Testis (tissue), 2 donors: ENCODE measurements at regions not wholly inside any gene's neighbourhood (a gene's known extent, or its start where the extent isn't known, plus 50 kb on each side); places are given as distances from the start of the nearest gene placed in this dataset.
"Not testable (repeated sequence)": the region's sequence is repeated elsewhere in the genome, so short reads cannot be mapped to it uniquely, and the experiment has no call there.

ENCODE experiments used
- DNase-seq: peaks from one replicate; pipeline ENCODE4 v3.0.0-alpha.2; 2019
- H3K27ac ChIP-seq, 2 donors: fragments of 200-600 bp; sonication (generic); one replicate each; pipeline ENCODE4 v1.5.1; 2019
- H3K27me3 ChIP-seq: fragments of 200-600 bp; sonication (generic); one replicate; pipeline ENCODE4 v1.5.1; 2019
- H3K36me3 ChIP-seq: fragments of 200-600 bp; sonication (generic); one replicate; pipeline ENCODE4 v1.5.1; 2017; ENCODE audit warnings: low read depth; ENCODE audit errors: missing control alignments
- H3K4me1 ChIP-seq: fragments of 200-600 bp; sonication (generic); one replicate; pipeline ENCODE4 v1.5.1; 2019
- H3K4me3 ChIP-seq, 2 donors: fragments of 200-600 bp; sonication (generic); one replicate each; pipeline ENCODE4 v1.5.1; 2017 to 2019
- H3K9me3 ChIP-seq: fragments of 200-600 bp; sonication (generic); one replicate; pipeline ENCODE4 v1.5.1; 2017
- CTCF ChIP-seq, 3 experiments: fragments of 450-650 bp in 2 of 3; fragments of 200-600 bp in 1 of 3; sonication (generic) in 1 of 3; IDR thresholded peaks; one replicate each; pipeline ENCODE4 v1.5.1; 2016 to 2019; ENCODE audit warnings: antibody characterized with exemption in 3 of 3, mild to moderate bottlenecking in 2 of 3, moderate library complexity in 1 of 3
- POLR2A ChIP-seq: fragments of 450-650 bp; IDR thresholded peaks from one replicate; pipeline ENCODE4 v1.6.1; 2017; ENCODE audit warnings: antibody characterized with exemption, mild to moderate bottlenecking, moderate library complexity
- WGBS, 2 donors: methylation state at CpG; one replicate each; pipeline ENCODE4 v1.1.5; 2018; 5-methylcytosine and 5-hydroxymethylcytosine counted together
- intact Hi-C: fragments of 100-400 bp; cut with DNase I; formaldehyde crosslinking; loops from one replicate; pipeline ENCODE4 v1.15.1; 2023; ENCODE audit warnings: low total_unique reads

- Histone ChIP-seq H3K36me3 (no peaks in the 10 kb centered on the region), H3K27me3 (no peaks in the 10 kb centered on the region), H3K27ac (no peak overlapping the region), H3K4me1 (no peaks in the 10 kb centered on the region), H3K9me3 (no peaks in the 10 kb centered on the region), H3K4me3 (no peak overlapping the region)
- WGBS, 2 donors, result 68 to 73% methylated on average over 2 of the region's 2 CpGs
- intact Hi-C loops, result no loop called here
- no peak for DNase-seq
- TF ChIP-seq POLR2A (no peak), CTCF (IDR thresholded peaks at IDR 0.05) (no peak)
These were observed 267.3 kb downstream of the EN1 start for GRCh38 chr2:118580107-118580506.

- H3K4me3 ChIP-seq, result no peak overlapping the region
- DNase-seq, result no peak
- H3K36me3 ChIP-seq, result no peaks in the 10 kb centered on the region
- no peaks in the 10 kb centered on the region for H3K27me3 ChIP-seq
- intact Hi-C loops, result no loop called here
- WGBS, 2 donors, result 67 to 68% methylated on average over 2 of the region's 2 CpGs
- no peaks in the 10 kb centered on the region for H3K4me1 ChIP-seq
- TF ChIP-seq CTCF (IDR thresholded peaks at IDR 0.05) (no peak), POLR2A (no peak)
- H3K27ac ChIP-seq, result no peak overlapping the region
- H3K9me3 ChIP-seq, result no peaks in the 10 kb centered on the region
These were observed 270.2 kb downstream of the EN1 start for GRCh38 chr2:118577202-118577601.

GRCh38 chr2:118576109-118576855 lies 271.2 kb downstream of the EN1 start:
- Histone ChIP-seq H3K36me3 (no peaks in the 10 kb centered on the region), H3K27me3 (no peaks in the 10 kb centered on the region), H3K4me3 (no peak overlapping the region), H3K9me3 (no peaks in the 10 kb centered on the region), H3K27ac (no peak overlapping the region), H3K4me1 (no peaks in the 10 kb centered on the region)
- intact Hi-C loops, result no loop called here
- no peak for DNase-seq
- WGBS, 2 donors, result 44 to 45% methylated on average over 3 of the region's 3 CpGs
- TF ChIP-seq POLR2A (no peak), CTCF (IDR thresholded peaks at IDR 0.05) (no peak)

GRCh38 chr2:118572380-118572779 lies 275.1 kb downstream of the EN1 start:
- H3K4me1 ChIP-seq, H3K9me3 ChIP-seq, H3K27ac ChIP-seq, H3K4me3 ChIP-seq, intact Hi-C loops, DNase-seq, H3K27me3 ChIP-seq, H3K36me3 ChIP-seq: not testable (repeated sequence)
- 94 to 96% methylated on average over 6 of the region's 6 CpGs for WGBS, 2 donors

- H3K4me3 ChIP-seq, result no peak overlapping the region
- intact Hi-C loops, result no loop called here
- no peaks in the 10 kb centered on the region for H3K9me3 ChIP-seq
- no peak for DNase-seq
- no peaks in the 10 kb centered on the region for H3K36me3 ChIP-seq
- 57 to 67% methylated on average over 2 of the region's 2 CpGs for WGBS, 2 donors
- TF ChIP-seq CTCF (IDR thresholded peaks at IDR 0.05) (no peak), POLR2A (no peak)
- H3K27ac ChIP-seq, result no peak overlapping the region
- no peaks in the 10 kb centered on the region for H3K27me3 ChIP-seq
- no peaks in the 10 kb centered on the region for H3K4me1 ChIP-seq
These were observed 277.4 kb downstream of the EN1 start for GRCh38 chr2:118569876-118570535.
